ENCODE measurements at regions not wholly inside any gene's neighbourhood (a gene's known extent, or its start where the extent isn't known, plus 50 kb on each side); places are given as distances from the start of the nearest gene placed in this dataset.

- Histone ChIP-seq H3K4me1 (no peaks in the 10 kb centered on the region), H3K27me3 (peaks cover 0 to 4% (median 0%) of the 10 kb centered on the region in 9 donors), H3K36me3 (no peaks in the 10 kb centered on the region), H3K4me3 (no peak overlapping the region), H3K9me3 (no peaks in the 10 kb centered on the region), H3K27ac (no peak overlapping the region)
- ATAC-seq (no peak), DNase-seq (no peak)
- TF ChIP-seq CTCF (IDR thresholded peaks at IDR 0.05) (no peak), POLR2A (IDR thresholded peaks at IDR 0.05) (no peak)
- intact Hi-C loops (cut with DNase I): no loop called here
- WGBS, 4 donors: 83 to 89% (median 85%) methylated on average over 22 to 24 of the region's 24 CpGs
Measured at GRCh38 chr18:78739882-78740677, 239.5 kb upstream of the SALL3 start.

- TF ChIP-seq POLR2A (IDR thresholded peaks at IDR 0.05) (no peak), CTCF (IDR thresholded peaks at IDR 0.05) (no peak)
- H3K27me3 ChIP-seq: peaks cover 0 to 4% (median 0%) of the 10 kb centered on the region in 9 donors
- no peak for DNase-seq
- no peak overlapping the region for H3K4me3 ChIP-seq
- no peaks in the 10 kb centered on the region for H3K4me1 ChIP-seq
- intact Hi-C loops (cut with DNase I): no loop called here
- ATAC-seq: no peak
- H3K27ac ChIP-seq: no peak overlapping the region
- WGBS, 4 donors: 78 to 83% (median 81%) methylated on average over 13 of the region's 13 CpGs
- H3K9me3 ChIP-seq: no peaks in the 10 kb centered on the region
- no peaks in the 10 kb centered on the region for H3K36me3 ChIP-seq
Measured at GRCh38 chr18:78740876-78741275, 238.7 kb upstream of the SALL3 start.

- TF ChIP-seq POLR2A (IDR thresholded peaks at IDR 0.05) (no peak), CTCF (IDR thresholded peaks at IDR 0.05) (no peak)
- intact Hi-C loops (cut with DNase I): no loop called here
- H3K4me1 ChIP-seq: no peaks in the 10 kb centered on the region
- WGBS, 4 donors: 78 to 83% (median 80%) methylated on average over 28 to 30 of the region's 30 CpGs
- H3K4me3 ChIP-seq: no peak overlapping the region
- DNase-seq: no peak
- no peak overlapping the region for H3K27ac ChIP-seq
- H3K27me3 ChIP-seq: peaks cover 0 to 10% (median 0%) of the 10 kb centered on the region in 9 donors
- no peaks in the 10 kb centered on the region for H3K36me3 ChIP-seq
- H3K9me3 ChIP-seq: no peaks in the 10 kb centered on the region
- ATAC-seq: no peak
Measured at GRCh38 chr18:78741381-78742217, 238.0 kb upstream of the SALL3 start.

- DNase-seq (no peak), ATAC-seq (no peak)
- peaks cover 0 to 16% (median 0%) of the 10 kb centered on the region in 9 donors for H3K27me3 ChIP-seq
- no peaks in the 10 kb centered on the region for H3K36me3 ChIP-seq
- H3K4me1 ChIP-seq: no peaks in the 10 kb centered on the region
- H3K27ac ChIP-seq: no peak overlapping the region
- intact Hi-C loops (cut with DNase I): no loop called here
- TF ChIP-seq POLR2A (IDR thresholded peaks at IDR 0.05) (no peak), CTCF (IDR thresholded peaks at IDR 0.05) (no peak)
- WGBS, 4 donors: 85 to 94% (median 92%) methylated on average over 9 to 11 of the region's 11 CpGs
- H3K4me3 ChIP-seq: no peak overlapping the region
- no peaks in the 10 kb centered on the region for H3K9me3 ChIP-seq
Measured at GRCh38 chr18:78742218-78742745, 237.3 kb upstream of the SALL3 start.

All from heart left ventricle (tissue), 16 donors.